ENCODE measurements at regions not wholly inside any gene's neighbourhood (a gene's known extent, or its start where the extent isn't known, plus 50 kb on each side); places are given as distances from the start of the nearest gene placed in this dataset.

DNA sequence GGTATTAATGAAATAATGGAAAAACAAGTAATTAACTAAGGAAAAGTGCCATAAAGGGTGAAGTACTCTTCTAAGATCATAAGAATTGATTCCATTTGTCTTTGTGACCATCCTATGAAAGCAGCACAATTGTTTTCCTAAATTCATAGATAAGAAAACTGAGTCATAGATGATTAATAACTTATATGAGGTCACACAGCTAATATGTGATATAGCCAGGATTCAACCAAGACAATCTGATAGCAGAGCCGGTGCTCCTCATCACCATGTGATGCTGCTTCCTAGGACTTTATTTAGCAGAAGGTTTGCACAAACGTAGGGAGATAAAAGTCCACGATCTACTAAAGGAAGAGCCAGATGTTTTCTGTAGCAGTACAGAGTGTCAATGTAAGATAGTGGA, 181.5 kb upstream of the SYT1 start:
- TF ChIP-seq POLR2A (IDR thresholded peaks at IDR 0.05) = no peak
- TF ChIP-seq, protein P1, sequence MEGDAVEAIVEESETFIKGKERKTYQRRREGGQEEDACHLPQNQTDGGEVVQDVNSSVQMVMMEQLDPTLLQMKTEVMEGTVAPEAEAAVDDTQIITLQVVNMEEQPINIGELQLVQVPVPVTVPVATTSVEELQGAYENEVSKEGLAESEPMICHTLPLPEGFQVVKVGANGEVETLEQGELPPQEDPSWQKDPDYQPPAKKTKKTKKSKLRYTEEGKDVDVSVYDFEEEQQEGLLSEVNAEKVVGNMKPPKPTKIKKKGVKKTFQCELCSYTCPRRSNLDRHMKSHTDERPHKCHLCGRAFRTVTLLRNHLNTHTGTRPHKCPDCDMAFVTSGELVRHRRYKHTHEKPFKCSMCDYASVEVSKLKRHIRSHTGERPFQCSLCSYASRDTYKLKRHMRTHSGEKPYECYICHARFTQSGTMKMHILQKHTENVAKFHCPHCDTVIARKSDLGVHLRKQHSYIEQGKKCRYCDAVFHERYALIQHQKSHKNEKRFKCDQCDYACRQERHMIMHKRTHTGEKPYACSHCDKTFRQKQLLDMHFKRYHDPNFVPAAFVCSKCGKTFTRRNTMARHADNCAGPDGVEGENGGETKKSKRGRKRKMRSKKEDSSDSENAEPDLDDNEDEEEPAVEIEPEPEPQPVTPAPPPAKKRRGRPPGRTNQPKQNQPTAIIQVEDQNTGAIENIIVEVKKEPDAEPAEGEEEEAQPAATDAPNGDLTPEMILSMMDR (IDR thresholded peaks at IDR 0.05) = no peak
